Chondrocyte (in vitro differentiated cells): ENCODE measurements at regions not wholly inside any gene's neighbourhood (a gene's known extent, or its start where the extent isn't known, plus 50 kb on each side); places are given as distances from the start of the nearest gene placed in this dataset.

Source experiments
- DNase-seq: peaks from one replicate; pipeline ENCODE4 v3.0.0; 2021; ENCODE audit warnings: mixed read lengths, low spot score
- H3K27ac Mint-ChIP-seq: one replicate; pipeline ENCODE4 v1.8.0; 2021; ENCODE audit warnings: mild to moderate bottlenecking, moderate library complexity, mixed read lengths; ENCODE audit not compliant: unreplicated experiment
- H3K27me3 Mint-ChIP-seq: 2 replicates; pipeline ENCODE4 v1.8.0; 2021; ENCODE audit warnings: low read depth, mixed read lengths
- H3K36me3 Mint-ChIP-seq: 2 replicates; pipeline ENCODE4 v1.8.0; 2021; ENCODE audit warnings: low read depth, mixed read lengths
- H3K4me1 Mint-ChIP-seq: 2 replicates; pipeline ENCODE4 v1.8.0; 2021; ENCODE audit warnings: low read depth, mild to moderate bottlenecking, mixed read lengths
- H3K4me3 Mint-ChIP-seq: one replicate; pipeline ENCODE4 v1.8.0; 2021; ENCODE audit warnings: mild to moderate bottlenecking, moderate library complexity, mixed read lengths; ENCODE audit not compliant: unreplicated experiment
- H3K9me3 Mint-ChIP-seq: 2 replicates; pipeline ENCODE4 v1.8.0; 2021; ENCODE audit warnings: low read depth, mixed read lengths
- TF ChIP-seq, protein P1 (sequence below): fragments of 200-600 bp; sonication (generic); IDR thresholded peaks from 2 replicates; pipeline ENCODE4 v1.5.0; 2021; ENCODE audit warnings: antibody characterized with exemption, mild to moderate bottlenecking, moderate library complexity

DNA sequence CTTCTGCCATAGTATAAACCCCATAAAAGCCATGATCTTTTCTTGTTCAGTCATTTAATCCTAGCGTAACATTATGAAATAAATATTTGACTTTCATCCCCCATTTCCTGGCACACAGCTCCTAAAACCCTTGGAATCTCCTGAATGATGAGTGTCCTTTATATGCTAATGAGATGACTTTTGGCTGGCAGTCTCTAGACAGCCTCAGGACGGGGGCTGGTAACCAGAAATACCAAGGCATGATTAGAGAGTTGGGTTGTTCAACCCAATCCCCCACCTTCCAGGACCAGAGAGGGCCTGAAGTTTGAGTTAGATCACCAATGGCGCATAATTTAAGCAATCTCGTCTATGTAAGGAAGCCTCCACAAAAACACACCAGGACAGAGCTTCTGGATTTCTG lies 1246.1 kb upstream of the TENM4 start:
- no peaks in the 10 kb centered on the region for H3K36me3 Mint-ChIP-seq
- H3K27ac Mint-ChIP-seq: no peak overlapping the region
- no peaks in the 10 kb centered on the region for H3K9me3 Mint-ChIP-seq
- DNase-seq: no peak
- TF ChIP-seq, protein P1, sequence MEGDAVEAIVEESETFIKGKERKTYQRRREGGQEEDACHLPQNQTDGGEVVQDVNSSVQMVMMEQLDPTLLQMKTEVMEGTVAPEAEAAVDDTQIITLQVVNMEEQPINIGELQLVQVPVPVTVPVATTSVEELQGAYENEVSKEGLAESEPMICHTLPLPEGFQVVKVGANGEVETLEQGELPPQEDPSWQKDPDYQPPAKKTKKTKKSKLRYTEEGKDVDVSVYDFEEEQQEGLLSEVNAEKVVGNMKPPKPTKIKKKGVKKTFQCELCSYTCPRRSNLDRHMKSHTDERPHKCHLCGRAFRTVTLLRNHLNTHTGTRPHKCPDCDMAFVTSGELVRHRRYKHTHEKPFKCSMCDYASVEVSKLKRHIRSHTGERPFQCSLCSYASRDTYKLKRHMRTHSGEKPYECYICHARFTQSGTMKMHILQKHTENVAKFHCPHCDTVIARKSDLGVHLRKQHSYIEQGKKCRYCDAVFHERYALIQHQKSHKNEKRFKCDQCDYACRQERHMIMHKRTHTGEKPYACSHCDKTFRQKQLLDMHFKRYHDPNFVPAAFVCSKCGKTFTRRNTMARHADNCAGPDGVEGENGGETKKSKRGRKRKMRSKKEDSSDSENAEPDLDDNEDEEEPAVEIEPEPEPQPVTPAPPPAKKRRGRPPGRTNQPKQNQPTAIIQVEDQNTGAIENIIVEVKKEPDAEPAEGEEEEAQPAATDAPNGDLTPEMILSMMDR: no peak
- H3K4me1 Mint-ChIP-seq: no peaks in the 10 kb centered on the region
- peaks cover 2% of the 10 kb centered on the region for H3K27me3 Mint-ChIP-seq
- H3K4me3 Mint-ChIP-seq: no peak overlapping the region

DNA sequence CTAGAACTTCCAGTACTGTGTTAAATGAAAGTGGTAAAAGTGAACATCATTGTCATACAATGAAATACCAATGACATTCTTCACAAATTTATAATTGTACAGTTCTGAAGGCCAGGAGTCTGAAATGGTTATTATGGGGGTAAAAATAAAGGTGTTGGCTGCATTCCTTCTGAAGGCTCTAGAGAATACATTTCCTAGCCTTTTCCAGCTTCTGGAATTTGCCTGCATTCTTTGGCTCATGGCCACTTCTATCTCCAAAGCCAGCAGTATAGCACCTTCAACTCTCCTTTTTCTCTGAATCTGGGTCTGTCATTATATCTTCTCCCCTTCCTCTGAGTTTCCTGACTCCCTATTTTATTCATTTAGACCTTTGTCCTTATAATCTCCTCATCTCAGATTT lies 1232.7 kb upstream of the TENM4 start:
- Mint-ChIP-seq H3K4me3 (no peak overlapping the region), H3K36me3 (no peaks in the 10 kb centered on the region), H3K27ac (no peak overlapping the region), H3K27me3 (peaks cover 2% of the 10 kb centered on the region), H3K9me3 (peaks cover 2% of the 10 kb centered on the region), H3K4me1 (no peaks in the 10 kb centered on the region)
- TF ChIP-seq, protein P1: no peak
- no peak for DNase-seq

- Mint-ChIP-seq H3K36me3 (no peaks in the 10 kb centered on the region), H3K9me3 (peaks cover 2% of the 10 kb centered on the region), H3K4me1 (no peaks in the 10 kb centered on the region), H3K27ac (no peak overlapping the region), H3K4me3 (no peak overlapping the region), H3K27me3 (peaks cover 5% of the 10 kb centered on the region)
- TF ChIP-seq, protein P1: no peak
- DNase-seq: no peak
Measured at GRCh38 chr11:80669620-80670019, 1228.8 kb upstream of the TENM4 start.

GRCh38 chr11:80668039-80668438 lies 1227.2 kb upstream of the TENM4 start:
- H3K4me1 Mint-ChIP-seq: no peaks in the 10 kb centered on the region
- no peaks in the 10 kb centered on the region for H3K9me3 Mint-ChIP-seq
- H3K36me3 Mint-ChIP-seq: no peaks in the 10 kb centered on the region
- H3K4me3 Mint-ChIP-seq: no peak overlapping the region
- DNase-seq: no peak
- H3K27me3 Mint-ChIP-seq: peaks cover 5% of the 10 kb centered on the region
- TF ChIP-seq, protein P1: no peak
- H3K27ac Mint-ChIP-seq: no peak overlapping the region

DNA sequence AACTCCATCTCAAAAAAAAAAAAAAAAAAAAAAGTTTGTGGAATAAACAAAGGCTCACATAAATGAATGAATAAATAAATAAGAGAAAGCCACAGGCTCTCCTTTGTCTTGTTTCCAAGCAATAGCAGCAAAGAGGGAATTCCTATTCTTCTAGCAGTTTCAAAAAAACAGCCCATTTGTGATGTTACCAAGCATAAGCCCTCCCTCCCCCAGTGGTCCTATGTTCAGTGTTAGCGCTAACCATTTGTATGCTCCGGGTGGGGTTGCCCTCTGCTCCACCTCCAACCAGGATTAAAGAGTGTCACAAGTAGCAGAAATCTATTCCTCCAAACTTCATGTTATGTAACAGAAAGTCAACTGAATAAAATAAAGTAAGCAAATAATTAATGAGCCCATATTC lies 1215.0 kb upstream of the TENM4 start:
- no peaks in the 10 kb centered on the region for H3K36me3 Mint-ChIP-seq
- TF ChIP-seq, protein P1: no peak
- no peak overlapping the region for H3K27ac Mint-ChIP-seq
- no peak for DNase-seq
- H3K9me3 Mint-ChIP-seq: peaks cover 2% of the 10 kb centered on the region
- H3K4me3 Mint-ChIP-seq: no peak overlapping the region
- no peaks in the 10 kb centered on the region for H3K4me1 Mint-ChIP-seq
- no peaks in the 10 kb centered on the region for H3K27me3 Mint-ChIP-seq
